Mesendoderm (in vitro differentiated cells): ENCODE measurements at regions not wholly inside any gene's neighbourhood (a gene's known extent, or its start where the extent isn't known, plus 50 kb on each side); places are given as distances from the start of the nearest gene placed in this dataset.
"Not testable (repeated sequence)": the region's sequence is repeated elsewhere in the genome, so short reads cannot be mapped to it uniquely, and the experiment has no call there.

Experiments
- DNase-seq: peaks from one replicate; pipeline ENCODE4 v3.0.0; 2013
- H2AK5ac ChIP-seq: 2 replicates; pipeline ENCODE4 v1.6.1; 2013; ENCODE audit warnings: low read length, inconsistent platforms
- H2BK120ac ChIP-seq: 2 replicates; pipeline ENCODE4 v1.6.1; 2013; ENCODE audit warnings: low read depth, mild to moderate bottlenecking, low read length, moderate library complexity, mixed read lengths
- H2BK15ac ChIP-seq: replicated peaks from 2 replicates; pipeline ENCODE4 v1.6.1; 2013; ENCODE audit warnings: low read depth, mild to moderate bottlenecking, moderate library complexity
- H2BK5ac ChIP-seq: 2 replicates; pipeline ENCODE4 v1.6.1; 2013; ENCODE audit warnings: low read length, inconsistent platforms
- H3K18ac ChIP-seq: 2 replicates; pipeline ENCODE4 v1.6.1; 2013; ENCODE audit warnings: mild to moderate bottlenecking, low read length, mixed read lengths
- H3K23ac ChIP-seq: one replicate; pipeline ENCODE4 v1.6.1; 2013; ENCODE audit warnings: low read length
- H3K27ac ChIP-seq: 2 replicates; pipeline ENCODE4 v1.5.1; 2013; ENCODE audit warnings: low read depth, mild to moderate bottlenecking, inconsistent platforms, low read length, moderate library complexity
- H3K27me3 ChIP-seq: 2 replicates; pipeline ENCODE4 v1.6.1; 2013; ENCODE audit warnings: low read length, control low read depth, mild to moderate bottlenecking, inconsistent platforms; ENCODE audit not compliant: insufficient read depth, poor library complexity
- H3K36me3 ChIP-seq: 2 replicates; pipeline ENCODE4 v1.6.1; 2013; ENCODE audit warnings: low read length, inconsistent platforms; ENCODE audit not compliant: control insufficient read depth, insufficient read depth
- H3K4ac ChIP-seq: one replicate; pipeline ENCODE4 v1.6.1; 2013; ENCODE audit warnings: low read depth, mild to moderate bottlenecking, low read length, moderate library complexity
- H3K4me1 ChIP-seq: 2 replicates; pipeline ENCODE4 v1.6.1; 2013; ENCODE audit warnings: low read depth, low read length, inconsistent platforms; ENCODE audit not compliant: control insufficient read depth
- H3K4me2 ChIP-seq: 2 replicates; pipeline ENCODE4 v1.6.1; 2013; ENCODE audit warnings: low read length
- H3K4me3 ChIP-seq: 2 replicates; pipeline ENCODE4 v1.5.1; 2013; ENCODE audit warnings: mild to moderate bottlenecking, low read length
- H3K56ac ChIP-seq: one replicate; pipeline ENCODE4 v1.6.1; 2013; ENCODE audit warnings: low read length
- H3K79me1 ChIP-seq: 2 replicates; pipeline ENCODE4 v1.6.1; 2013; ENCODE audit warnings: low read length, inconsistent platforms
- H3K79me2 ChIP-seq: 2 replicates; pipeline ENCODE4 v1.6.1; 2013; ENCODE audit warnings: mild to moderate bottlenecking, low read length; ENCODE audit not compliant: control insufficient read depth, insufficient read depth
- H3K9ac ChIP-seq: 2 replicates; pipeline ENCODE4 v1.6.1; 2013; ENCODE audit warnings: low read length, inconsistent platforms
- H4K5ac ChIP-seq: one replicate; pipeline ENCODE4 v1.6.1; 2013; ENCODE audit warnings: low read length
- H4K8ac ChIP-seq: one replicate; pipeline ENCODE4 v1.6.1; 2013; ENCODE audit warnings: low read depth, mild to moderate bottlenecking, control low read depth, low read length, moderate library complexity
- WGBS: extraction: QIAGEN DNeasy Blood & Tissue Kit; methylation state at CpG from one replicate; pipeline ENCODE4 v1.1.7; 2013; ENCODE audit warnings: low lambda C conversion rate, missing lambda C conversion rate; ENCODE audit not compliant: insufficient coverage; ENCODE audit errors: extremely low coverage; 5-methylcytosine and 5-hydroxymethylcytosine counted together

DNA sequence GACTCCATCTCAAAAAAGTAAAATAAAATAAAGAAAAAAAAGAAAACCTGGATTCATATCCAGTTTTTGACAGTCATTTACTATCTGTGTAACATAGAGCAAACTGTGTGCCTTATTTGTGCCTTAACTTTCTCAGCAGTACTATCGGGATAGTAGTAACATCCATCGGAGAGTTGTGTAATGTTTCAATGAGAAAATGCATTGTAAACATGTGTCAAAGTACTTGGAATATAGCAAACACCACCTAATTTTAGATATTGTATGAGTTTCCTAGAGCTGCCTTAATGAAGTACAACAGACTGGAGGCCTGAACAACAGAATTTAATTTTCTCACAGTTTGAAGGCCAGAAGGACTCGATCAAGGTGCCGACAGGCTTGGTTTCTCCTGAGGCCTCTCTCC lies 81.3 kb upstream of the CDC42EP3 start:
- no peak overlapping the region for H3K27ac ChIP-seq
- no peak for DNase-seq
- H3K79me2 ChIP-seq = no peaks in the 10 kb centered on the region
- H2AK5ac ChIP-seq = no peak overlapping the region
- H3K4me1 ChIP-seq = no peaks in the 10 kb centered on the region
- H2BK15ac ChIP-seq = no peak overlapping the region
- no peak overlapping the region for H3K4me3 ChIP-seq
- no peak overlapping the region for H3K9ac ChIP-seq
- H3K27me3 ChIP-seq = no peaks in the 10 kb centered on the region
- no peak overlapping the region for H2BK120ac ChIP-seq
- no peaks in the 10 kb centered on the region for H3K79me1 ChIP-seq
- H3K36me3 ChIP-seq = no peaks in the 10 kb centered on the region
- no peak overlapping the region for H3K23ac ChIP-seq
- H4K5ac ChIP-seq = no peak overlapping the region
- no peak overlapping the region for H2BK5ac ChIP-seq
- H3K4me2 ChIP-seq = no peak overlapping the region
- no peak overlapping the region for H4K8ac ChIP-seq
- no peak overlapping the region for H3K4ac ChIP-seq
- no peak overlapping the region for H3K56ac ChIP-seq
- H3K18ac ChIP-seq = no peak overlapping the region
- WGBS = no CpG with 5 or more reads among the region's 4 CpGs

DNA sequence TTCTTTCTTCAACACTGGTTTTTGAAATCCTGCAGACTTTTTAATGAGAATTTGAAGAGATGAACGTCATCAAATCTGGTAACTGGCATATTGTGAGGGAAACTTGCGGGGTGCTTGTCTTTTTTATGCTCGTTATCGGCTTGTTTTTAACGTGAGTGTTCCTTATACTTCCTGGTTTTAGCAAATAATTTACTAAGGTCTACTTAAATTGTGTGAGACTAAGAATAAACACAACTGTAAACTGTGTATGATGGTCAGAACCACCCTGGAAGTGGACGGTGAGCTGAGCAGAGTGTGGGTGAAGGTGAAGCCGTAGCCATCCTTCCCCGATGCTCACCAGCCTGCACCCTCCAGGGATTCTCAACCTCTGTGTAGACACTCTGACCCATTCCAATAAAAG lies 82.3 kb upstream of the CDC42EP3 start:
- H2BK120ac ChIP-seq = no peak overlapping the region
- no peak overlapping the region for H4K5ac ChIP-seq
- no peak overlapping the region for H3K27ac ChIP-seq
- H3K4ac ChIP-seq = no peak overlapping the region
- H4K8ac ChIP-seq = no peak overlapping the region
- no peak overlapping the region for H3K18ac ChIP-seq
- H3K56ac ChIP-seq = no peak overlapping the region
- no peak overlapping the region for H3K9ac ChIP-seq
- H3K23ac ChIP-seq = no peak overlapping the region
- WGBS = no CpG with 5 or more reads among the region's 8 CpGs
- H3K4me1 ChIP-seq = no peaks in the 10 kb centered on the region
- H3K79me1 ChIP-seq = no peaks in the 10 kb centered on the region
- DNase-seq = no peak
- H2AK5ac ChIP-seq = no peak overlapping the region
- H3K27me3 ChIP-seq = no peaks in the 10 kb centered on the region
- no peaks in the 10 kb centered on the region for H3K79me2 ChIP-seq
- H3K4me2 ChIP-seq = no peak overlapping the region
- H2BK15ac ChIP-seq = no peak overlapping the region
- H2BK5ac ChIP-seq = no peak overlapping the region
- H3K4me3 ChIP-seq = no peak overlapping the region
- H3K36me3 ChIP-seq = no peaks in the 10 kb centered on the region

DNA sequence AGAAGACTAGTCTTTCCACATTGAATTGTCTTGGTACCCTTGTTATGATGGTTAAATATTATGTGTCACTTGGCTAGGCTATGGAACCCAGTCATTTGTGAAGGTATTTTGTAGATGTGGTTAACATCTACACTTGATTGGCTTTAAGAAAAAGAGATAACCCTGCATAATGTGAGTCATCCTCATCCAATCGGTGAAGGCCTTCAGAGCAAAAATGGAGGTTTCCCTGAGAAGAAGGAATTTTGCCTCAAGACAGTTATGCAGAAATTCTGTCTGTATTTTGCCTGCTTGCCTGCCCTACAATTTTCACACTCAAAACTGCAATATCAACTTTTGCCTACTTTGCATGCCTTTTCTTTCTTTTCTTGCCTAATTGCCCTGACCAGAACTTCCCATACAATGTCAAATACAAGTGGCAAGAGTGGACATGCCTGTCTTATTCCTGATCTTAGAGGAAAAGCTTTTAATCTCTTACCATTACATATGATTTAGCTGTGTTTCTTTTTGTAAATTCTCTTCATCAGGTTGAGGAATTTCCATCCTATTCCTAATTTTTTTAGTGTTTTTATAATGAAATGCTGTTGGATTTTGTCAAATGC lies 84.6 kb upstream of the CDC42EP3 start:
- H3K56ac ChIP-seq, H3K27ac ChIP-seq, H2BK5ac ChIP-seq, H3K79me2 ChIP-seq, H3K4ac ChIP-seq, H4K5ac ChIP-seq, H3K36me3 ChIP-seq, H2BK15ac ChIP-seq, H3K27me3 ChIP-seq, H3K4me1 ChIP-seq, H3K4me2 ChIP-seq, H3K18ac ChIP-seq, H2BK120ac ChIP-seq, H2AK5ac ChIP-seq, H3K4me3 ChIP-seq, H3K23ac ChIP-seq, H4K8ac ChIP-seq, DNase-seq, H3K9ac ChIP-seq, H3K79me1 ChIP-seq: not testable (repeated sequence)
- no CpG with 5 or more reads among the region's 1 CpG for WGBS

DNA sequence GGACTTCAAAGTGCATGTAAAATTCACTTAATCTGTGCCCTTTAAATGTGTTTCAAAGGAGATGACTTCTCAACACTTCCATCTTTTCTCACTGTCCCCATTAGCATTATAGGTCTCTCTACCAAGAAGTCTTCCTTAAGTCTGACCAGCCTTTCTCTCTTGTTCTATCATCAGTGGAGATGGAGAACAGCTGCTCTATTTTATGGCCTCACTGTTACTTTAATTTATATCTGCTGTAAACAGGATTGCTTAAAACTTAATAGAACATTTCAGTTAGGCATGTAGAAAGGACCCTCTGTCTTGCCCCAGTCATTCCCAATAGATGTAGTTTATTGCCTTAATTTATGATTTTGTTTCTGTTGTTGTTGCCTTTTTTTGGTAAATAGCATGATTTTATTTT lies 86.0 kb upstream of the CDC42EP3 start:
- DNase-seq, H3K79me2 ChIP-seq, H3K23ac ChIP-seq, H3K27ac ChIP-seq, H2BK15ac ChIP-seq, H3K36me3 ChIP-seq, H4K5ac ChIP-seq, H2AK5ac ChIP-seq, H3K56ac ChIP-seq, H3K4ac ChIP-seq, H3K79me1 ChIP-seq, H3K4me3 ChIP-seq, H3K4me1 ChIP-seq, H3K9ac ChIP-seq, H3K4me2 ChIP-seq, H2BK120ac ChIP-seq, H3K18ac ChIP-seq, H2BK5ac ChIP-seq, H4K8ac ChIP-seq, H3K27me3 ChIP-seq: not testable (repeated sequence)

DNA sequence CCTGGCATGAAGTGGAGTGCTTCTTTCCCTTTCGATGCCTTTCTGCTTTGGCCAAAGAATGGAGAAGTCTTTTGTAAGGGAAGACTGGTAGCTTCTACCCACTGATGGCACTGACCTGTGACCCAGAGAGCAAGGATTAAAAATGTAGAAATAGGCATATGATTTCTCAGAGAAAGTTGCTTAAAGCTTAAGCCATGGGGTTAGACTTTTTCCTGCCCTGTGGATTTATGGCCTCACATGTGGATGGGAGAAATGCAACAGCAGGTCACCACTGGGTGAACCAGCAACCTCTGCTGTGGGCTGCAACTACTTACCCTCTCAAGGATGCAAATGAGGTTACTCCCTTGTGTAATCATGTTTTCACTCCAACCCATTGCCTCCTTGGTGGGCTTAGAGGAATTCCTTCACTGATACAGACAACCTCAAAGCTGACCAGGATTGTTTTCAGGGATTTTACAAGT lies 86.7 kb upstream of the CDC42EP3 start:
- H3K18ac ChIP-seq, H3K27ac ChIP-seq, H3K36me3 ChIP-seq, H2BK5ac ChIP-seq, H3K56ac ChIP-seq, H3K79me1 ChIP-seq, H3K9ac ChIP-seq, H3K4me3 ChIP-seq, H3K4ac ChIP-seq, H3K79me2 ChIP-seq, H2BK120ac ChIP-seq, H4K5ac ChIP-seq, H3K23ac ChIP-seq, H3K4me2 ChIP-seq, H3K27me3 ChIP-seq, H2BK15ac ChIP-seq, H3K4me1 ChIP-seq, H2AK5ac ChIP-seq, H4K8ac ChIP-seq: not testable (repeated sequence)
- no CpG with 5 or more reads among the region's 1 CpG for WGBS
- DNase-seq = peak; percentile 80

DNA sequence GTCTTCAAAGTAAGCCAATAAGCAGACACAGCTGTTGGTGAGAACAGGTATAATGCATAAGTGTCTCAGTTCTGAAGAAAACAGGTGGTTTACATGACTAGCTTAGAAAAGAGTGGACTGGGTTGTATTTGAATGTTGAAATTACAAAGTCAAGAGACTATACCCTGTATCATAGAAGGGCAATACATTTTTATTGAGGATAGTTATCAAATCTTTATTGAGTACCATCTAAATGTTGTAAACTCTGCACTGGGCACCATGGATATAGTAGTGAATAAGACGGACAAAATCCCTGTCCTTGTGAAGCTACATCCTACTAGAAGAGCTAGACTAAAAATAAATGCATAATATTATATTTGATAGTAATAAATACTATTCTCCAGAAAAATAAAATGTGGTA lies 88.5 kb upstream of the CDC42EP3 start:
- H3K36me3 ChIP-seq, H3K23ac ChIP-seq, H4K5ac ChIP-seq, H3K79me1 ChIP-seq, H3K79me2 ChIP-seq, H2BK120ac ChIP-seq, H3K27me3 ChIP-seq, H2BK5ac ChIP-seq, H2AK5ac ChIP-seq, H3K4me3 ChIP-seq, DNase-seq, H2BK15ac ChIP-seq, H4K8ac ChIP-seq, H3K4ac ChIP-seq, H3K27ac ChIP-seq, H3K18ac ChIP-seq, H3K9ac ChIP-seq, H3K56ac ChIP-seq, H3K4me2 ChIP-seq, H3K4me1 ChIP-seq: not testable (repeated sequence)
- WGBS = no CpG with 5 or more reads among the region's 1 CpG
